ENCODE measurements at regions not wholly inside any gene's neighbourhood (a gene's known extent, or its start where the extent isn't known, plus 50 kb on each side); places are given as distances from the start of the nearest gene placed in this dataset.

DNA sequence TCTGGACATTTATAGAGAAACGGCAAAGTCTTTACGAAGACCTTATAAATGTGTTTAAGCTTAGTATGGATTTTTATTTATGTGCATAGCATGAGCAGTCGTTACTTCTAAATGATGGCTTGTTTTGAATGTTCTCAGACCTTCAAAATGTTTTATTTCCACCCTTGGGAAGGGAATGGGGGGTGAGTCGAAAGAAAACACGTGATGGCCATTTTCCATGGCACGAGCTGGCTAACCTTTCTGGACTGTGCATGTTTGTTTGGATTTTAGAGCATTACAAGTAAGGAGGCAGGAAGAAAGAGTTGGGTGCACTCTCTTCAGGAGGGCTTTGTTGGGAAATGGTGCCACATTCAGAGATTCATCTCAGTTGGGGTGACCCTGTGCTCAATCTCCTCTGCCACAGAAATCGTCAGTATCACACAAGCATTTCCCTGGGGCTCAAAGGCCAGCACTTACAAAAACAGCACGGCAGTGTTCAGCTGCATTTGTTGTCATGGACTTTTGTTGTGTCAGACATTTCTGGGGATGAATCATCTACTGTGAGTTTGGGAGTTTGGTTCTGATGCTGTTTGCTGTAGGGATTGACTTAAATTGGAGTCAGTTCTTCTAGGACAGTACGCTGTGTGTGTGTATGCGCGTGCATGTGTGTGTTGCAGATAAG lies 52.3 kb upstream of the ADAMTS9 start:
- no peak for TF ChIP-seq CTCF (IDR thresholded peaks at IDR 0.05; ENCODE audit: low read depth, low read length)
- Histone ChIP-seq H3K9me3 (ENCODE audit: control insufficient read depth, insufficient read depth, low read length) (no peaks in the 10 kb centered on the region), H3K27ac (ENCODE audit: low read depth, low read length) (no peak overlapping the region), H3K27me3 (ENCODE audit: control insufficient read depth, insufficient read depth, low read length) (no peaks in the 10 kb centered on the region), H3K4me3 (ENCODE audit: low read depth, low read length) (no peak overlapping the region)
- no peak for DNase-seq (ENCODE audit: low read depth, low spot score)
- CTCF ChIA-PET = no interaction called here
- POLR2A ChIA-PET = no interaction called here
